Keratinocyte (primary cell): ENCODE measurements at regions not wholly inside any gene's neighbourhood (a gene's known extent, or its start where the extent isn't known, plus 50 kb on each side); places are given as distances from the start of the nearest gene placed in this dataset.

Source experiments
- DNase-seq: peaks from one replicate; pipeline ENCODE4 v3.0.0-alpha.2; 2011; ENCODE audit warnings: low read depth, missing footprints, low spot score
- FAIRE-seq: peaks from 2 replicates; lab custom pipeline; 2011; peaks lifted over from hg19 to GRCh38; lab: Jason Lieb, UNC
- H2AFZ ChIP-seq: 2 replicates; pipeline ENCODE4 v1.6.0; 2012; ENCODE audit warnings: low read length, control low read depth, inconsistent platforms; ENCODE audit not compliant: control insufficient read depth
- H3K27ac ChIP-seq: 2 replicates; pipeline ENCODE4 v1.5.1; 2011; ENCODE audit warnings: low read length; ENCODE audit not compliant: control insufficient read depth, insufficient read depth
- H3K27me3 ChIP-seq: 3 replicates; pipeline ENCODE4 v1.6.0; 2011; ENCODE audit warnings: low read length; ENCODE audit not compliant: control insufficient read depth, insufficient read depth; ENCODE audit errors: extremely low read depth
- H3K36me3 ChIP-seq, 2 experiments: 2 replicates in 1 of 2; 3 replicates in 1 of 2; pipeline ENCODE4 v1.5.1; 2011; ENCODE audit warnings: low read length in 2 of 2, mild to moderate bottlenecking in 1 of 2; ENCODE audit not compliant: control insufficient read depth in 2 of 2, insufficient read depth in 2 of 2; ENCODE audit errors: extremely low read depth in 1 of 2
- H3K4me1 ChIP-seq: 3 replicates; pipeline ENCODE4 v1.5.1; 2011; ENCODE audit warnings: low read length; ENCODE audit not compliant: control insufficient read depth, insufficient read depth; ENCODE audit errors: extremely low read depth
- H3K4me2 ChIP-seq: 3 replicates; pipeline ENCODE4 v1.6.0; 2011; ENCODE audit warnings: low read depth, low read length; ENCODE audit not compliant: control insufficient read depth, insufficient read depth; ENCODE audit errors: extremely low read depth
- H3K4me3 ChIP-seq, 3 experiments: fragments of 200-600 bp in 1 of 3; sonication (generic) in 1 of 3; 2 replicates in 2 of 3; 3 replicates in 1 of 3; pipeline ENCODE4 v1.5.1; 2011 to 2016; ENCODE audit warnings: low read length in 3 of 3, mild to moderate bottlenecking in 3 of 3, control low read depth in 2 of 3, inconsistent platforms in 1 of 3, low read depth in 1 of 3, mixed read lengths in 1 of 3, mixed run types in 1 of 3, moderate library complexity in 1 of 3; ENCODE audit not compliant: control insufficient read depth in 2 of 3, insufficient read depth in 2 of 3; ENCODE audit errors: extremely low read depth in 1 of 3
- H3K79me2 ChIP-seq: 2 replicates; pipeline ENCODE4 v1.6.0; 2012; ENCODE audit warnings: low read length; ENCODE audit not compliant: control insufficient read depth, insufficient read depth
- H3K9ac ChIP-seq: 3 replicates; pipeline ENCODE4 v1.6.0; 2011; ENCODE audit warnings: low read length; ENCODE audit not compliant: control insufficient read depth, insufficient read depth; ENCODE audit errors: extremely low read depth
- H3K9me1 ChIP-seq: 3 replicates; pipeline ENCODE4 v1.6.0; 2011; ENCODE audit warnings: low read length; ENCODE audit not compliant: control insufficient read depth, insufficient read depth; ENCODE audit errors: extremely low read depth
- H3K9me3 ChIP-seq: 2 replicates; pipeline ENCODE4 v1.5.1; 2012; ENCODE audit warnings: low read depth, low read length; ENCODE audit not compliant: control insufficient read depth
- H4K20me1 ChIP-seq: 3 replicates; pipeline ENCODE4 v1.6.0; 2011; ENCODE audit warnings: low read length; ENCODE audit not compliant: control insufficient read depth, insufficient read depth; ENCODE audit errors: extremely low read depth
- EZH2 ChIP-seq: IDR thresholded peaks from one replicate; pipeline ENCODE4 v1.6.1; 2012; ENCODE audit warnings: inconsistent platforms, mild to moderate bottlenecking, low read length, moderate library complexity
- dilution Hi-C: fragments of 300-500 bp; cut with MboI; formaldehyde crosslinking; loops from one replicate; pipeline ENCODE4 v1.7.0; 2020; ENCODE audit warnings: low sequenced_read_pairs; ENCODE audit not compliant: extremely low pct_ligation_motif_present
- TF ChIP-seq, protein P1 (sequence below), 3 experiments: IDR thresholded peaks in 1 of 3; conservative IDR thresholded peaks in 1 of 3; optimal IDR thresholded peaks in 1 of 3; 2 replicates in 2 of 3; 3 replicates in 1 of 3; pipeline versions ENCODE3 to v1.5.1; 2011; ENCODE audit warnings: low read length in 3 of 3, mild to moderate bottlenecking in 3 of 3, moderate library complexity in 2 of 3, control low read depth in 1 of 3, inconsistent platforms in 1 of 3; ENCODE audit not compliant: insufficient read depth in 2 of 3; ENCODE audit errors: extremely low read depth in 1 of 3

DNA sequence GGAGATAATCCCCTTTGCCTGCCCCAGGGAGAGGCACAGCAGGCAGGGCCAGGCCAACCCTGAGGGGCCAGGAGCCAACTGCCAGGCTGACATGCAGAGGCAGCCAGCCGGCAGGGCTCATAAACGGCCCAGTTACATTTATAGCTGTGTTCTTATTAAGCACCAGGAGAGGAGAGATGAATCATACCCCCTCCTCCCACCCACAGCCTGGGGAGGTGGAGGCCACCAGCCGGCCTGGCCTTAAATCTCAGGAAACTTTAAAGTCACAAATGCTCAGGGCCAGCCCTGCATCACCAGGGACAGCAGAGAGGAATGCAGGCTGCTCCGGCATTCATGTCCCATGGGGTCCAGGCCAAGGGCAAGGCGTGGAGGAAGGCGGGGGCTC lies 177.2 kb downstream of the TMEM132E start:
- DNase-seq (no peak), FAIRE-seq (no peak)
- Histone ChIP-seq H3K9me1 (no peaks in the 10 kb centered on the region), H3K36me3 (no peaks in the 10 kb centered on the region), H3K27me3 (no peaks in the 10 kb centered on the region), H3K4me3 (no peak overlapping the region), H3K79me2 (no peaks in the 10 kb centered on the region), H3K9me3 (no peaks in the 10 kb centered on the region), H3K4me1 (no peaks in the 10 kb centered on the region), H3K27ac (no peak overlapping the region), H3K4me2 (no peak overlapping the region), H3K9ac (no peak overlapping the region), H2AFZ (no peak overlapping the region), H4K20me1 (no peaks in the 10 kb centered on the region)
- dilution Hi-C loops = no loop called here
- TF ChIP-seq, protein P1, sequence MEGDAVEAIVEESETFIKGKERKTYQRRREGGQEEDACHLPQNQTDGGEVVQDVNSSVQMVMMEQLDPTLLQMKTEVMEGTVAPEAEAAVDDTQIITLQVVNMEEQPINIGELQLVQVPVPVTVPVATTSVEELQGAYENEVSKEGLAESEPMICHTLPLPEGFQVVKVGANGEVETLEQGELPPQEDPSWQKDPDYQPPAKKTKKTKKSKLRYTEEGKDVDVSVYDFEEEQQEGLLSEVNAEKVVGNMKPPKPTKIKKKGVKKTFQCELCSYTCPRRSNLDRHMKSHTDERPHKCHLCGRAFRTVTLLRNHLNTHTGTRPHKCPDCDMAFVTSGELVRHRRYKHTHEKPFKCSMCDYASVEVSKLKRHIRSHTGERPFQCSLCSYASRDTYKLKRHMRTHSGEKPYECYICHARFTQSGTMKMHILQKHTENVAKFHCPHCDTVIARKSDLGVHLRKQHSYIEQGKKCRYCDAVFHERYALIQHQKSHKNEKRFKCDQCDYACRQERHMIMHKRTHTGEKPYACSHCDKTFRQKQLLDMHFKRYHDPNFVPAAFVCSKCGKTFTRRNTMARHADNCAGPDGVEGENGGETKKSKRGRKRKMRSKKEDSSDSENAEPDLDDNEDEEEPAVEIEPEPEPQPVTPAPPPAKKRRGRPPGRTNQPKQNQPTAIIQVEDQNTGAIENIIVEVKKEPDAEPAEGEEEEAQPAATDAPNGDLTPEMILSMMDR (optimal IDR thresholded peaks at IDR 0.05 in 1 of 3, IDR thresholded peaks at IDR 0.05 in 1 of 3, conservative IDR thresholded peaks at IDR 0.05 in 1 of 3; ENCODE audit: extremely low read depth in 1 of 3, insufficient read depth in 2 of 3, low read length in 3 of 3) = no peak
- no peak for TF ChIP-seq EZH2

DNA sequence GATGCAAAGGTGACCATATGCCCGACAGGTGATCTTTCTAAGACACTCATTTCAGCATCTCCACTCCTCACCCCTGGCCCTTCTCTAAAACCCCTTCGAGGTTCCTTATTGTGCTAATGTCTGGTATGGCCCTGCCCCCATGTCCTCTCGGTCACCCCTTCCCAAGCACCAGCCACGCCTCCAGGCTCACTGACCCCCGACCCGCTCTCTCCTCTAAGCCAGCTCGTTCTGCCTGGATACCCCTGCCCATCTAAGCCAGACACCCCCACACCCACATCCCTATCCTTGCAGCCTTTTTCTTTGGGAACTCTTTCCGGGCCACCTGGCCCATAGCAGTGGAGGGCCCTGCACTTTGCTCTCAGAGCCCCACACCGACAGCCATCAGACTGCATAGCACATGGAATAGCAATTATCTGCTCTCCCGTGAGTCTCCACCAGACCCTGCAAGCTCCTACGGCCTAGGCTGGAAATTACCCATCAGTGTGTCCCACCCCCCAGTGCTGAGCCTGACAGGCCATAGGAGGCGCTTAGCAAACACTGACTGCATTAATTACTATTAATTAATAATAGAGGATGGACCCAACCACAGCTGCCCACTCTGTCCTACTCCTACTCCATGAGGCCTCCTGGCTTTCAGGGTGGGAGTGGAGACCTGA lies 176.7 kb downstream of the TMEM132E start:
- DNase-seq (no peak), FAIRE-seq (no peak)
- Histone ChIP-seq H3K27ac (no peak overlapping the region), H3K79me2 (no peaks in the 10 kb centered on the region), H3K27me3 (no peaks in the 10 kb centered on the region), H4K20me1 (no peaks in the 10 kb centered on the region), H2AFZ (no peak overlapping the region), H3K4me2 (no peak overlapping the region), H3K9me1 (no peaks in the 10 kb centered on the region), H3K9ac (no peak overlapping the region), H3K36me3 (no peaks in the 10 kb centered on the region), H3K9me3 (no peaks in the 10 kb centered on the region), H3K4me1 (no peaks in the 10 kb centered on the region), H3K4me3 (no peak overlapping the region)
- dilution Hi-C loops = no loop called here
- TF ChIP-seq EZH2 = no peak
- TF ChIP-seq, protein P1 (optimal IDR thresholded peaks at IDR 0.05 in 1 of 3, IDR thresholded peaks at IDR 0.05 in 1 of 3, conservative IDR thresholded peaks at IDR 0.05 in 1 of 3; ENCODE audit: extremely low read depth in 1 of 3, insufficient read depth in 2 of 3, low read length in 3 of 3) = no peak
